Esophagus squamous epithelium (tissue), 5 donors: ENCODE measurements at regions not wholly inside any gene's neighbourhood (a gene's known extent, or its start where the extent isn't known, plus 50 kb on each side); places are given as distances from the start of the nearest gene placed in this dataset.

ENCODE experiments used
- DNase-seq: peaks from one replicate; lab custom pipeline; 2025; lab: John Stamatoyannopoulos, UW
- H3K27ac ChIP-seq, 4 donors: fragments of 200-600 bp; sonication (generic); one replicate each; pipeline ENCODE4 v1.5.1; 2016 to 2019; ENCODE audit warnings: mild to moderate bottlenecking in 1 of 4
- H3K27me3 ChIP-seq, 4 donors: fragments of 200-600 bp; sonication (generic); 1 replicate in 3 of 4; 2 replicates in 1 of 4; pipeline versions ENCODE4 v1.5.1 to v1.6.0; 2017 to 2021; ENCODE audit warnings: antibody characterized with exemption in 1 of 4
- H3K36me3 ChIP-seq, 3 donors: fragments of 200-600 bp; sonication (generic); one replicate each; pipeline ENCODE4 v1.5.1; 2016 to 2019
- H3K4me1 ChIP-seq, 3 donors: fragments of 200-600 bp; sonication (generic); one replicate each; pipeline ENCODE4 v1.5.1; 2017 to 2019
- H3K4me3 ChIP-seq, 4 donors: fragments of 200-600 bp; sonication (generic); 1 replicate in 3 of 4; 2 replicates in 1 of 4; pipeline ENCODE4 v1.5.1; 2016 to 2019; ENCODE audit warnings: mild to moderate bottlenecking in 2 of 4, moderate library complexity in 1 of 4
- H3K9me3 ChIP-seq, 3 donors: fragments of 200-600 bp; sonication (generic); one replicate each; pipeline ENCODE4 v1.5.1; 2016 to 2019
- POLR2A ChIP-seq, 4 donors: fragments of 450-650 bp; IDR thresholded peaks; one replicate each; pipeline ENCODE4 v1.6.1; 2017; ENCODE audit warnings: antibody characterized with exemption in 4 of 4, mild to moderate bottlenecking in 4 of 4, moderate library complexity in 3 of 4
- WGBS, 2 donors: methylation state at CpG; one replicate each; pipeline ENCODE4 v1.1.5; 2018; 5-methylcytosine and 5-hydroxymethylcytosine counted together
- intact Hi-C: fragments of 100-400 bp; cut with DNase I; formaldehyde crosslinking; loops from one replicate; pipeline ENCODE4 v1.15.0; 2022
- TF ChIP-seq, protein P1 (sequence below), 6 experiments: fragments of 450-650 bp in 4 of 6; fragments of 200-600 bp in 2 of 6; sonication (generic) in 2 of 6; IDR thresholded peaks; one replicate each; pipeline ENCODE4 v1.5.1; 2016 to 2019; ENCODE audit warnings: antibody characterized with exemption in 6 of 6, mild to moderate bottlenecking in 4 of 6, moderate library complexity in 4 of 6
- donor health status: DM: yes; HTN: yes; CAD: no.

DNA sequence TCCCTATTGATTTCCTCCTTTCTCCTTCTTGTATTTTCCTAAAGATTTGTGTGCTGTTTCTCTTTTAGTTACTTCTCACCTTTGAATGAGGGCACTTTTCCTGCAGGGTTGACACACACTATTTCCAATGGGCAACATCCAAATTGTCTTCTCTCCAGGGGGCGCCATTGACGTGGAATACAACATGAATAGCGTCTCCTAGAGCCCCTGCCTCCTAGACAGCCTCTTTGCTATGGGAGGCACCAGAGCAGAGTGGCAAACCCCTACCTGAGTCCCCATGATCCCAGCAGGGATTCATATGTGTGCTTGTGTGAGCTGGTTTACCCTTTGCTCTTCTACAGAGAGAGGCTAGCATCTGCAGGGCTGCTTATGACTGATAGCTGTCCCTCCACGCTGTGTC, 61.3 kb upstream of the ITSN2 start:
- no peak for TF ChIP-seq POLR2A (IDR thresholded peaks at IDR 0.05)
- TF ChIP-seq, protein P1, sequence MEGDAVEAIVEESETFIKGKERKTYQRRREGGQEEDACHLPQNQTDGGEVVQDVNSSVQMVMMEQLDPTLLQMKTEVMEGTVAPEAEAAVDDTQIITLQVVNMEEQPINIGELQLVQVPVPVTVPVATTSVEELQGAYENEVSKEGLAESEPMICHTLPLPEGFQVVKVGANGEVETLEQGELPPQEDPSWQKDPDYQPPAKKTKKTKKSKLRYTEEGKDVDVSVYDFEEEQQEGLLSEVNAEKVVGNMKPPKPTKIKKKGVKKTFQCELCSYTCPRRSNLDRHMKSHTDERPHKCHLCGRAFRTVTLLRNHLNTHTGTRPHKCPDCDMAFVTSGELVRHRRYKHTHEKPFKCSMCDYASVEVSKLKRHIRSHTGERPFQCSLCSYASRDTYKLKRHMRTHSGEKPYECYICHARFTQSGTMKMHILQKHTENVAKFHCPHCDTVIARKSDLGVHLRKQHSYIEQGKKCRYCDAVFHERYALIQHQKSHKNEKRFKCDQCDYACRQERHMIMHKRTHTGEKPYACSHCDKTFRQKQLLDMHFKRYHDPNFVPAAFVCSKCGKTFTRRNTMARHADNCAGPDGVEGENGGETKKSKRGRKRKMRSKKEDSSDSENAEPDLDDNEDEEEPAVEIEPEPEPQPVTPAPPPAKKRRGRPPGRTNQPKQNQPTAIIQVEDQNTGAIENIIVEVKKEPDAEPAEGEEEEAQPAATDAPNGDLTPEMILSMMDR (IDR thresholded peaks at IDR 0.05), result peak in 5 of 6 experiments; percentile 22 to 55 (median 39)
- Histone ChIP-seq H3K36me3 (no peaks in the 10 kb centered on the region), H3K4me1 (peaks cover 0 to 30% (median 3%) of the 10 kb centered on the region in 3 donors), H3K27ac (no peak overlapping the region), H3K9me3 (no peaks in the 10 kb centered on the region), H3K4me3 (no peak overlapping the region), H3K27me3 (no peaks in the 10 kb centered on the region)
- 21 to 25% methylated on average over 4 of the region's 4 CpGs for WGBS, 2 donors
- DNase-seq, result no peak
- intact Hi-C loops, result no loop called here

DNA sequence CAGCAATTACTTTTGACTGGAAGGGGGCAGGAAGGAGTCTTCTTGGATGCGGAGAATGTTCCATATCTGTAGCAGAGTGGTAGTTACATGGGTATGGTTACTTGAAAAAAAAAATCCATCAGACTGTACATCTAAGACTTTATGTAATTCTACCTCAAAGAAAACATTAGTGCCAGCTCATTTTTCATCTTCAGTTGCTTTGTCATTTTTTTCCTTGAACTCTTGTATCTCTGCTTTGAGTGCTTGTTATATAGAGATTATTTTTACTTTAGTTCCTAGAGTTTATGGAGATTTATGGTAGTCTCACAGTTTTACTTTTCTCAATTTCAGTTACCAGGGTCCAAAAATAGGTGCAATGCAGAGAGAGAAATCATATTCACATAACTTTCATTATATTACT, 60.0 kb upstream of the ITSN2 start:
- Histone ChIP-seq H3K27ac (no peak overlapping the region), H3K4me3 (no peak overlapping the region), H3K27me3 (no peaks in the 10 kb centered on the region), H3K36me3 (no peaks in the 10 kb centered on the region), H3K9me3 (no peaks in the 10 kb centered on the region), H3K4me1 (peaks cover 0 to 30% (median 3%) of the 10 kb centered on the region in 3 donors)
- WGBS, 2 donors, result 45 to 53% methylated on average over 1 of the region's 1 CpG
- intact Hi-C loops, result no loop called here
- DNase-seq, result no peak
- TF ChIP-seq POLR2A (IDR thresholded peaks at IDR 0.05), result no peak
- TF ChIP-seq, protein P1 (IDR thresholded peaks at IDR 0.05), result no peak

DNA sequence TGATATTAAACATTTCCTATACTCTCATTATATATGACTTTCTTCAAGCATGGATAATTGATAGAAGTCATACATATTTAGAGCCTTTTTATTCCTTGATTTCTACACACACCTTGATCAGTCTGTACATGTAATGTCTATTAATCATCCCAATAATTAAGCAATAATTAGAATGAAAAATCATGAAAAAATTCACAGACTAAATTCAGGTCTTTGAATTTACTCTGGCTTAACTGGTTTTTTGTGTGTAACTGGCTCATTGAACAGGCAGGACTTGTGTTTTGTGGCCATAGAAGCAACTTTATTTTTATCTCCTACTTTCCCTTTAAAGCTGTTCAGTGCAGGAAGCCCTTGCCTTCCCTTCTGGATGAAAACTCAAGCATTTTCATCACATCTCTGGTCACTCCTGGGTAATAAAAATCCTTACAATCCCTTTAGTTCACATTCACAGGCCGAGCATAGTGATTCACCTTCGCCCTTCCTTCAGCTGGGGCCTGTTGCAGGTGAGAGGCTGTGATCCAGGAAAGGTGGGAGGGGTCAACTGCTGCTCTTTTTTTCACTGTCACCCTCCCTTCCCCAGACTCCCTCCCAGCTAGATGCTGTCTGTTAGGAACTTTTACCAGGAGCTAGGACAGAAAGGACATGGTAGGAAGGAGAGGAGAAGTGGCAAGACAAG, 58.0 kb upstream of the ITSN2 start:
- TF ChIP-seq, protein P1 (IDR thresholded peaks at IDR 0.05), result no peak
- no peak overlapping the region for H3K4me3 ChIP-seq
- WGBS, 2 donors, result 43 to 62% methylated on average over 1 to 2 of the region's 2 CpGs
- no peaks in the 10 kb centered on the region for H3K36me3 ChIP-seq
- intact Hi-C loops, result no loop called here
- H3K9me3 ChIP-seq, result no peaks in the 10 kb centered on the region
- no peak for DNase-seq
- H3K4me1 ChIP-seq, result peaks cover 0 to 19% (median 3%) of the 10 kb centered on the region in 3 donors
- H3K27ac ChIP-seq, result peak overlapping the region in 1 of 4 donors; percentile 42
- no peaks in the 10 kb centered on the region for H3K27me3 ChIP-seq

DNA sequence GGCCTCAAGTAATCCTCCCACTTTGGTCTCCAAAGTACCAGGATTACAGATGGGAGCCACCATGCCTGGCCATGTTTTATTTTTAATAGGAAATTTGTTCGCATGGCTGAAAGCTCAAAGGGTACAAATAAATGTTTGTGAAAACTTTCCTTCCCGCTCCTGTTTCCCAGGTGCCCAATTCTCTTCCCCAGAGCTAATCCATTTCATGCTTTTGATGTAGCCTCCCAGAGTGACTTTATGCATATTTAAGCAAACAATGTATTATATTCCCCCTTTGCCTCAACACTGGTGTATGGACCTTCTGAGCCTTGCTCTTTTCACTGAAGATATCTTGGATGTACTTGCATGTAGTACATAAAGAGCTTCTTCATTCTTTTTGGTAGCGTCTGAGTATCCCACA, 52.5 kb upstream of the ITSN2 start:
- intact Hi-C loops, result no loop called here
- WGBS, 2 donors, result 93 to 94% methylated on average over 3 of the region's 3 CpGs

More for the DNA sequence above, 52.5 kb upstream of the ITSN2 start:
- TF ChIP-seq, protein P1 (IDR thresholded peaks at IDR 0.05), result no peak
- no peak for TF ChIP-seq POLR2A (IDR thresholded peaks at IDR 0.05)
- H3K27ac ChIP-seq, result no peak overlapping the region
- peaks cover 0 to 12% (median 0%) of the 10 kb centered on the region in 4 donors for H3K27me3 ChIP-seq
- no peak for DNase-seq
- peaks cover 0 to 6% (median 0%) of the 10 kb centered on the region in 3 donors for H3K4me1 ChIP-seq
- H3K4me3 ChIP-seq, result no peak overlapping the region
- H3K9me3 ChIP-seq, result no peaks in the 10 kb centered on the region
- H3K36me3 ChIP-seq, result no peaks in the 10 kb centered on the region
